ENCODE measurements at regions not wholly inside any gene's neighbourhood (a gene's known extent, or its start where the extent isn't known, plus 50 kb on each side); places are given as distances from the start of the nearest gene placed in this dataset.

DNA sequence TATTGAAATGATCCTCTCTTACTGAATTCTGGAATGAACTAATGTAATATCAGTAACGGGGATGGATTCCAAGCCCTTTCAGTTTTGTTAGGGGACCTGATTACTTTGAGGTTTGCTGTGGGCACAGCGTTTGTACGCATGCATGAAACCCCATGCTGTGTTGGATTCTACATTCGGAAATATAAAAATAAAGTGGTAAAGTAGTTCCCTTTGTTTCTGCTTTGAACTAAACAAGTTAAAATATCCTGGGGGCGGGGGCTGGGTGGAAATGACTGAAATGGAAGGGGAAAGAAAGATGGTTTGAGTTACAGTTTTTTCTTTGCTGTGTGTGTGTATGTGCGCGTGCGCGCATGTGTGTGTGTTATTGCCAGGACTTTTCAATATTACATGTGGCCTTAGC is 196.5 kb upstream of the OPRM1 start (continued):
- no peak for TF ChIP-seq MAZ (IDR thresholded peaks at IDR 0.05; ENCODE audit: borderline replicate concordance, low read depth, low read length)
- no peak for TF ChIP-seq MAZ (CRISPR knock-in tag; IDR thresholded peaks at IDR 0.05; ENCODE audit: low read depth)
- no peak for TF ChIP-seq ZNF460 (CRISPR knock-in tag; IDR thresholded peaks at IDR 0.05; ENCODE audit: borderline replicate concordance)
- TF ChIP-seq ZNF674 (CRISPR knock-in tag; IDR thresholded peaks at IDR 0.05; ENCODE audit: low read depth), result no peak
- TF ChIP-seq, protein P1, sequence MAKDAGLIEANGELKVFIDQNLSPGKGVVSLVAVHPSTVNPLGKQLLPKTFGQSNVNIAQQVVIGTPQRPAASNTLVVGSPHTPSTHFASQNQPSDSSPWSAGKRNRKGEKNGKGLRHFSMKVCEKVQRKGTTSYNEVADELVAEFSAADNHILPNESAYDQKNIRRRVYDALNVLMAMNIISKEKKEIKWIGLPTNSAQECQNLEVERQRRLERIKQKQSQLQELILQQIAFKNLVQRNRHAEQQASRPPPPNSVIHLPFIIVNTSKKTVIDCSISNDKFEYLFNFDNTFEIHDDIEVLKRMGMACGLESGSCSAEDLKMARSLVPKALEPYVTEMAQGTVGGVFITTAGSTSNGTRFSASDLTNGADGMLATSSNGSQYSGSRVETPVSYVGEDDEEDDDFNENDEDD (CRISPR knock-in tag; IDR thresholded peaks at IDR 0.05; ENCODE audit: borderline replicate concordance), result no peak
- TF ChIP-seq, protein P2, sequence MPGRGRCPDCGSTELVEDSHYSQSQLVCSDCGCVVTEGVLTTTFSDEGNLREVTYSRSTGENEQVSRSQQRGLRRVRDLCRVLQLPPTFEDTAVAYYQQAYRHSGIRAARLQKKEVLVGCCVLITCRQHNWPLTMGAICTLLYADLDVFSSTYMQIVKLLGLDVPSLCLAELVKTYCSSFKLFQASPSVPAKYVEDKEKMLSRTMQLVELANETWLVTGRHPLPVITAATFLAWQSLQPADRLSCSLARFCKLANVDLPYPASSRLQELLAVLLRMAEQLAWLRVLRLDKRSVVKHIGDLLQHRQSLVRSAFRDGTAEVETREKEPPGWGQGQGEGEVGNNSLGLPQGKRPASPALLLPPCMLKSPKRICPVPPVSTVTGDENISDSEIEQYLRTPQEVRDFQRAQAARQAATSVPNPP (CRISPR knock-in tag; IDR thresholded peaks at IDR 0.05), result no peak
- no peak for TF ChIP-seq TEAD3 (CRISPR knock-in tag; optimal IDR thresholded peaks at IDR 0.05; ENCODE audit: borderline replicate concordance)
- no peak for TF ChIP-seq MAFK (conservative IDR thresholded peaks at IDR 0.05 in 1 of 2, IDR thresholded peaks at IDR 0.05 in 1 of 2; ENCODE audit: low read length in 2 of 2)

DNA sequence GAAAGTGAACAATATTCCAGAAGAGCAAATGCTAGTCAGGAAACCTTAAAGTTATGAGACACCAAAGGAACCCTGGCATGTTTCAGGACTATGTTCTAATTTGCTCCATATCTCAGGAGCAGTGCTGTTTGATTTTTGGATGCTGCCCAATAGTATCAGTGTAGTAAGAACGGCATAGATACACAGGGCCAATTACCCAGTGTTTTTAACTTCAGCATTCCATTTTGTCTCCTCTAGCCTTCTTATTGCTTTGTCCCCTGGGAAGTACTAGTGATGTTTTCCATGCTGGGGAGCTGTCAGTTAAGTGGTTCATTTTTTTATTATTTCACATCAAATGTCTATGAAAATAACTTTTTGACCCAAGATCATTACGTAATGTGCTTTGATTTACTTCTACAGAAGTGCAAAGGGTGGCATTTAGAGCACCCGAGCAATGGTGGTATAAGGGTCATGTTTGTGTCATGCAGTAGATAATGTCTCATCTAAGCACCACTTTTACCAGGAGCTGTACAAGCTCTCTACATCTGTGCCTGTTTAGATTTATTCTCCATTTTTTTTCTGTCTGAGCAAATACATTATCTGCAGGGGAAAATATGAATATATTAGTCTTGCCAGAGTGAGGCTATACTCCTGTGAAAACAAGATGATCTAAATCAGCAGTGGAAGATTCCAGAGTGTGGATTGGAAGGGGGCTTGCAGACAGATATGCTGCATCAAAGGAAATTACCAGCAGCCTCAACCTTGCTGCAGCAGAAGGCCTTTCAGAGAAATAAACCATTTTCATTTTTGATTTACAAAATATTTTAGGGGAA is 198.8 kb upstream of the OPRM1 start:
- 0% methylated on average over 3 of the region's 3 CpGs for WGBS (ENCODE audit: low lambda C conversion rate)
- no peak overlapping the region for H3K27ac ChIP-seq (ENCODE audit: extremely low read length, insufficient read depth, low read length)
- no peaks in the 10 kb centered on the region for H3K36me3 ChIP-seq (replicated peaks in 1 of 2; ENCODE audit: control insufficient read depth in 1 of 2, insufficient read depth in 2 of 2, low read length in 2 of 2)
- ChIA-PET POLR2A (no interaction called here), CTCF (ENCODE audit: low intra/inter-chr PET ratio, low total read pairs) (no interaction called here)
- no peak overlapping the region for H3K4me2 ChIP-seq (ENCODE audit: low read depth, low read length)
- in situ Hi-C loops (cut with HindIII; ENCODE audit: extremely low pct_ligation_motif_present, low pct_unique_long_range_greater_than_20kb) (no loop called here), intact Hi-C loops (cut with micrococcal nuclease; ENCODE audit: unreplicated experiment) (no loop called here)
- BruUV-seq (replicated peaks), result no TSS peak
- H3K9ac ChIP-seq (ENCODE audit: insufficient read depth, low read depth, low read length), result no peak overlapping the region
- no peak overlapping the region for H2AFZ ChIP-seq (ENCODE audit: low read length)
- H4K20me1 ChIP-seq (ENCODE audit: insufficient read depth, low read length), result no peaks in the 10 kb centered on the region
- ATAC-seq (no peak), FAIRE-seq (no peak), DNase-seq (ENCODE audit: low spot score) (no peak)
- H3K79me2 ChIP-seq (ENCODE audit: insufficient read depth, low read length), result no peaks in the 10 kb centered on the region
- no peaks in the 10 kb centered on the region for H3K4me1 ChIP-seq (ENCODE audit: insufficient read depth, low read length)
- no peaks in the 10 kb centered on the region for H3K27me3 ChIP-seq (ENCODE audit: control insufficient read depth in 1 of 2, insufficient read depth in 2 of 2, low read length in 2 of 2)
- H3K4me3 ChIP-seq (replicated peaks in 1 of 3; ENCODE audit: insufficient read depth in 1 of 3, low read depth in 2 of 3, low read length in 3 of 3), result no peak overlapping the region
- TF ChIP-seq ATF7 (IDR thresholded peaks at IDR 0.05) (peak; percentile 51; the same call in 1 of the 2 replicates), ATF7 (CRISPR knock-in tag; IDR thresholded peaks at IDR 0.05) (no peak)
- TF ChIP-seq, protein P3, sequence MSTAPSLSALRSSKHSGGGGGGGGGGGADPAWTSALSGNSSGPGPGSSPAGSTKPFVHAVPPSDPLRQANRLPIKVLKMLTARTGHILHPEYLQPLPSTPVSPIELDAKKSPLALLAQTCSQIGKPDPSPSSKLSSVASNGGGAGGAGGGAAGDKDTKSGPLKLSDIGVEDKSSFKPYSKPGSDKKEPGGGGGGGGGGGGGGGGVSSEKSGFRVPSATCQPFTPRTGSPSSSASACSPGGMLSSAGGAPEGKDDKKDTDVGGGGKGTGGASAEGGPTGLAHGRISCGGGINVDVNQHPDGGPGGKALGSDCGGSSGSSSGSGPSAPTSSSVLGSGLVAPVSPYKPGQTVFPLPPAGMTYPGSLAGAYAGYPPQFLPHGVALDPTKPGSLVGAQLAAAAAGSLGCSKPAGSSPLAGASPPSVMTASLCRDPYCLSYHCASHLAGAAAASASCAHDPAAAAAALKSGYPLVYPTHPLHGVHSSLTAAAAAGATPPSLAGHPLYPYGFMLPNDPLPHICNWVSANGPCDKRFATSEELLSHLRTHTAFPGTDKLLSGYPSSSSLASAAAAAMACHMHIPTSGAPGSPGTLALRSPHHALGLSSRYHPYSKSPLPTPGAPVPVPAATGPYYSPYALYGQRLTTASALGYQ (CRISPR knock-in tag; IDR thresholded peaks at IDR 0.05), result no peak
- H3K9me3 ChIP-seq (ENCODE audit: low read length), result no peaks in the 10 kb centered on the region
